HUES48 (cell line): ENCODE measurements at regions not wholly inside any gene's neighbourhood (a gene's known extent, or its start where the extent isn't known, plus 50 kb on each side); places are given as distances from the start of the nearest gene placed in this dataset.

Experiments
- H3K27ac ChIP-seq: one replicate; pipeline ENCODE4 v1.7.0; 2013; ENCODE audit warnings: low read depth, low read length, inconsistent platforms
- H3K27me3 ChIP-seq: 2 replicates; pipeline ENCODE4 v1.6.1; 2013; ENCODE audit warnings: mild to moderate bottlenecking, low read length; ENCODE audit not compliant: control insufficient read depth, insufficient read depth
- H3K36me3 ChIP-seq: 2 replicates; pipeline ENCODE4 v1.6.1; 2013; ENCODE audit warnings: low read length; ENCODE audit not compliant: control insufficient read depth, insufficient read depth
- H3K4me1 ChIP-seq: 2 replicates; pipeline ENCODE4 v1.6.1; 2013; ENCODE audit warnings: mild to moderate bottlenecking, low read length; ENCODE audit not compliant: control insufficient read depth, insufficient read depth
- H3K4me3 ChIP-seq: 2 replicates; pipeline ENCODE4 v1.5.1; 2013; ENCODE audit warnings: mild to moderate bottlenecking, low read depth, low read length
- H3K9ac ChIP-seq: 2 replicates; pipeline ENCODE4 v1.6.1; 2013; ENCODE audit warnings: mild to moderate bottlenecking, low read depth, low read length, moderate library complexity
- H3K9me3 ChIP-seq: 2 replicates; pipeline ENCODE4 v1.6.1; 2013; ENCODE audit warnings: low read length; ENCODE audit not compliant: control insufficient read depth, insufficient read depth

DNA sequence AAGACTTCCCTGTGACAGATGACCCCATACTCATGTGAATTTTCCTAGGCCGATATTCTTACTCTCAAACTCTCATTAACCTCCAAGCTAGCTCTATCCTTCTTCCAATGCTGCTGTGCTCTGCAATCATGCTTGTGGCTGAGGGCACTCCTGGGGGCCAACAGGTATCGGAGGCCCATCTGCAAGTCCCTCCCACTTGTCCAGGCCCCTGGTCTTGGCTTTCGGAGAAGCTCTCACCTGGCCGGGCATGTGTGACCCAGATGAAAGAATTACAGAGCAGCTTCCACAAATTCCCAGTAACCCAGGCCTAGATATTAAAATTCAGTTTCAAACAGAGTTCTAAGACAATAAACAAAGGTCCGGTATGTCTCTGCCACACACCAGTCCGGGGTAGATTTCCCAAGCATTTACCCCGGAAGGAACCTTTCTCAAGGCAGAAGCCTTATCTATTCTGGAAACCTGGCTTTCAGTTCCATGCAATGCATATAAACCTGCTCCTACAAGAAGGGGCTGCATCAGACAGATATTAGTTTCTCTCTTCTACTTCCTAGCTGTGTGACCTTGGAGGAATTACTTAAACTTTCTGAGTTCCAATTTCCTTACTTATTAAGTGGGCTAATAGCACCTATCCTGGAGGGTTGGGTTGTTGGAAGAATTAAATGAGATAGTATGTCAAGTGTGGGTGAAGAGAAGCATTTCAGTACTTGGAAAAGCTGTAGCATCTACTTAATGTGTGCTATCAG lies 270.8 kb downstream of the PTTG2 start:
- H3K9ac ChIP-seq, result no peak overlapping the region
- H3K36me3 ChIP-seq, result no peaks in the 10 kb centered on the region
- H3K4me3 ChIP-seq, result no peak overlapping the region
- H3K9me3 ChIP-seq, result no peaks in the 10 kb centered on the region
- H3K27me3 ChIP-seq, result no peaks in the 10 kb centered on the region
- H3K4me1 ChIP-seq, result no peaks in the 10 kb centered on the region
- H3K27ac ChIP-seq, result no peak overlapping the region

DNA sequence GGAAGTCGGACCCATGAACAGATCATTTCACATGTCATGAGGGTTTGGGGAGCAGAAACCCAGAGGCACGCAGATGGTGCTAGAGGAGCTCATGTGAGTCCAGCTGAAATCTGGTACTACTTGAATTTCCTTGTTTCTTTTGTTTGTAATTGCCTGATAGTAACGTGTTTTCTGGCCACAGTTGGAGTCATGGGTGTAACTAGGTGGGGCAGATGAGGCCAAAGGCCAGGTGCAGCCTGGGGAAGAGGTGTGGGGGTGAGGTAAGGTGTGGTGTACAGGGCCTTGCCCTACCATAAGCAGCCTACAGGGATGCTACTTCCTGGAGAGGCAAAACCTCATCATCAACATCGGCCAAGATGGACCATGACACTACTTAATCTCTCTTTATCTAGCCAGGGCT lies 271.4 kb downstream of the PTTG2 start:
- no peak overlapping the region for H3K9ac ChIP-seq
- no peaks in the 10 kb centered on the region for H3K4me1 ChIP-seq
- H3K27ac ChIP-seq, result no peak overlapping the region
- no peaks in the 10 kb centered on the region for H3K27me3 ChIP-seq
- H3K9me3 ChIP-seq, result no peaks in the 10 kb centered on the region
- H3K4me3 ChIP-seq, result no peak overlapping the region
- H3K36me3 ChIP-seq, result no peaks in the 10 kb centered on the region

DNA sequence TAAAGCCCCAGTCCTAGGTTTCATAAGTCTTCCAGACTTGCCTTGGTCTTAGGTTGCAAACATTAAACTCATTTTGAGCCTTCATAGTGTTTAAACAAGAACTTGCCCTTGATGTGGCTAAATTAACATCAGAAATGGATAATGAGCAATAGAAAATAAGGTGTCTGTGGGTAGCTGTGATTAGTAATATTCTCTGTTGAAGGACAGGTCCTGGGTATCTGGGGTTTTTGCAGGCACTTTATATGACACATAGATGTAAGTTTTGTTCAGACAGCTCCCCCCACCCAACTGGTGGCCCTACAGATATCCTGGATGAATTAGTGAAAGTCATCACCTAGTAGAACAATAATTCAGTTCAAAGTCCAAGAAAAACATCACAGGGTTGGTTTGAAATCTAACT lies 272.5 kb downstream of the PTTG2 start:
- Histone ChIP-seq H3K27me3 (no peaks in the 10 kb centered on the region), H3K4me3 (no peak overlapping the region), H3K4me1 (no peaks in the 10 kb centered on the region)

DNA sequence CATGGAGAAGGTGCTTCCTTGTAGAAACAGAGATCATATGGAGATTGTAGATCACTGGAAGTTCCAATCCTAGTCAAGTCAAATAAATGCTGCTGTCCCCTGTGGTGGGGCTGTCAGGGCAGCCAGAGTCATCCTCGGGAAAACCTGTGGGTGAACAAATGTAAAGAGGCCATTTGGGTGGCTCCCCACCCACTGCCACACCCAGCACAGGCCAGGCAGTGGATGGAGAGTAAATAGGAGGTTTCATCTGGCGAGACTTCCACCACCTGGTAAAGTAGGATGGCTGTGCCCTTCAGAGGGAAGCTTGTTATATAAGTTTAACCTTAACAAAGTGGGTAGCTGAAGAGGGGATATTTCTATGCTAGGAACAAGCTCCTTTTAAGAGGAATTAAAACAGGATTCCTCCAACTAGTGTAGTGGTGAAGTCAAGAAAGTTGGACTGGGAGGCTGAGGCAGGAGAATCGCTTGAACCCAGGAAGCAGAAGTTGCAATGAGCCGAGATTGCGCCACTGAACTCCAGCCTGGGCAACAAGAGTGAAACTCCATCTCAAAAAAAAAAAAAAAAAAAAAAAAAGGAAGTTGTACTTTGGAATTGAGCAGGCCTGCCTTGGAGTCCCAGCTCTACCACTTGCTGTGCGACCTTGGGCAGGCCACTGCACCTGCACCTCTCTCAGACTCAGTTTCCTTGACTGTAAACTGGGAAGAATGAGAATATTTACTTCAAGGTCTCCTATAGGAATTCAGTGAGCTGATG lies 273.7 kb downstream of the PTTG2 start:
- no peaks in the 10 kb centered on the region for H3K4me1 ChIP-seq
- no peak overlapping the region for H3K27ac ChIP-seq
- H3K9ac ChIP-seq, result no peak overlapping the region
- no peaks in the 10 kb centered on the region for H3K36me3 ChIP-seq
- H3K4me3 ChIP-seq, result no peak overlapping the region
- no peaks in the 10 kb centered on the region for H3K27me3 ChIP-seq
- no peaks in the 10 kb centered on the region for H3K9me3 ChIP-seq

More for the DNA sequence above, 272.5 kb downstream of the PTTG2 start:
- Histone ChIP-seq H3K9me3 (no peaks in the 10 kb centered on the region), H3K27ac (no peak overlapping the region), H3K9ac (no peak overlapping the region), H3K36me3 (no peaks in the 10 kb centered on the region)

DNA sequence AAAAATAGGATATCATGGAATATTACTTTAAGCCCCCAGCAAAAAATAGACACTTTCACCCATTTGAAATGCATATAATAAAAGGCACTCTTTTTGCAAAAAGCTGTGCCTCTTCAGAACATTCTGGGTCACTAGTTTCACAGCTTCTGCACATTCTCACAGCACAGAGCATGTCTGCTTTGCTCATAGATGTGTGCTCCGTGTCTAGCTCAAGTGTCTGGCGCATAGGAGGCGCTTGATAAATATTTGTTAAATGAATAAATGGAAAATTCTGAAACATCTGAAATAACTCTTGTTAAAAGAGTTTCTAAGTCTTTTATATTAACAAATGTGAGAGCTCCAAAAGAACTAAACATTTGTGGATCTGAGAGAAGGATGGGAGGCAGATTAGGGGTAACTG lies 275.2 kb downstream of the PTTG2 start:
- Histone ChIP-seq H3K27me3 (no peaks in the 10 kb centered on the region), H3K36me3 (no peaks in the 10 kb centered on the region), H3K9ac (no peak overlapping the region), H3K4me3 (no peak overlapping the region), H3K9me3 (no peaks in the 10 kb centered on the region), H3K27ac (no peak overlapping the region), H3K4me1 (no peaks in the 10 kb centered on the region)

DNA sequence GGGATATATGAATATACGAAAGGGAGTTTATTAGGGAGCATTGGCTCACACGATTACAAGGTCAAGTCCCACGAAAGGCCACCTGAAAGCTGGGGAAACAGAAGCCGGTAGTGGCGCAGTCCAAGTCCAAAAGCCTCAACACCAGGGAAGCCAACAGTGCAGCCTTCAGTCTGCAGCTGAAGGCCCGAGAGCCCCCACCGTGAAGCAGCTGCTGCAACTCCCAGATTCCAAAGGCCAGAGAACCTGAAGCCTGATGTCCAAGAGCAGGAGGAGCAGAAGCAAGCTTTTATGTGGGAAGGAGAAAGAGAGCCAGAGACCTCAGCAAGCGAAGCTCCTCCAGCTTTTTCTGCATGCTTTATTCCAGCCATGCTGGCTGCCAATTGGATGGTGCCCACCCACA lies 275.8 kb downstream of the PTTG2 start:
- no peaks in the 10 kb centered on the region for H3K27me3 ChIP-seq

DNA sequence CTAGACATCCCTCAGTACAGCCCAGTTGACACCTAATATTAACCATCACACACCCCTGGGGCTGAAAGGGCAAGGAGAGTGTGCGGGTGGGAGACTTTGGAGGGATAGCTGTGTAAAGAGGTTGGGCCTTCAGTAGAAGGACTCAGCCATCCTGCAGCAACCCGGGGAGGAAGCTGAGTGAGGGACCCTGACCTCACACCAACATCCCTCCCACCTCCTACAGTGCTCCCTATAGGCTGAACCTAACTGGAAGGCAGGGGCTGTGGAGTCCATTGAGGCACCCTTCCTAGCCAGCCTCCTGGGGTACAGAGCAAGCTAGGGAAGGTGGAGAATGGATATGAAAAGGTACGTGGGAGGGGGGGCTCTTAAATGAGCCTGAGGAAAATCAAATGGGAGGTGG lies 276.3 kb downstream of the PTTG2 start:
- H3K4me3 ChIP-seq, result no peak overlapping the region

More for the DNA sequence above, 275.8 kb downstream of the PTTG2 start:
- no peak overlapping the region for H3K9ac ChIP-seq
- H3K36me3 ChIP-seq, result no peaks in the 10 kb centered on the region
- H3K4me1 ChIP-seq, result no peaks in the 10 kb centered on the region
- no peaks in the 10 kb centered on the region for H3K9me3 ChIP-seq
- H3K4me3 ChIP-seq, result no peak overlapping the region
- H3K27ac ChIP-seq, result no peak overlapping the region

DNA sequence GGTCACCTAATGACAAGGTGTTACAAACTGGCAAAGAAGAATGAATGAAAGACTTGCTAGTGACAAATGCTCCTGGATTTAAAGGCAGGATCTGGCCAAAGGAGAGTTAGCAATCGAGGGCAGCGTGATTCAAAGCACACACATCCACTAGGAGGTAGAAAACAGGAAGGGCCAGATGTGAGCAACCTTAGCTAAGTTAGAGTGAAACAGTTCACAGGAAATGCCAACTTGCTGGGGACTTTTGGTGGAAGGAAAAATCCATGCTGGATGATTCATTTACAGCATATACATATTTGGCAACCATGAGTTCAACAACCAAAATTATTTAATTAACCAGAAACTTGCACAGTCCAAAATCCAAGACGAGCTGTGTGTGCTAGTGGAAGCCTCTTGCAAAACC lies 276.9 kb downstream of the PTTG2 start:
- Histone ChIP-seq H3K27me3 (no peaks in the 10 kb centered on the region), H3K9ac (no peak overlapping the region), H3K4me3 (no peak overlapping the region), H3K4me1 (no peaks in the 10 kb centered on the region), H3K27ac (no peak overlapping the region), H3K9me3 (no peaks in the 10 kb centered on the region), H3K36me3 (no peaks in the 10 kb centered on the region)

More for the DNA sequence above, 276.3 kb downstream of the PTTG2 start:
- no peaks in the 10 kb centered on the region for H3K36me3 ChIP-seq
- H3K27me3 ChIP-seq, result no peaks in the 10 kb centered on the region
- no peaks in the 10 kb centered on the region for H3K9me3 ChIP-seq
- H3K9ac ChIP-seq, result no peak overlapping the region
- H3K27ac ChIP-seq, result no peak overlapping the region
- no peaks in the 10 kb centered on the region for H3K4me1 ChIP-seq

DNA sequence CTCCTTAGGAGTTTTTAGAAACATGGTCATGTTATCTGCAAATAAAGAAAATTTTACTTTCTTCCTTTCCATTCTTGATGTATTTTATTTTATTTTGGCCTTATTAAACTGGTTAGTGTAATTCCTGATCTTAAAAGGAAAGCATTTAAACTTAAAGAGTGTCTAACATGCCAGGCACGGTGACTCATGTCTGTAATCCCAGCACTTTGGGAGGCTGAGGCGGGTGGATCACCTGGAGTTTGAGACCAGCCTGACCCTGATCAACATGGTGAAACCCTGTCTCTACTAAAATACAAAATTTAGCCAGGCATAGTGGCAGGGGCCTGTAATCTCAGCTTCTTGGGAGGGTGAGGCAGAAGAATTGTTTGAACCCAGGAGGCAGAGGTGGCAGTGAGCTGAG lies 281.3 kb downstream of the PTTG2 start:
- no peaks in the 10 kb centered on the region for H3K27me3 ChIP-seq
- H3K27ac ChIP-seq, result no peak overlapping the region
- H3K9me3 ChIP-seq, result no peaks in the 10 kb centered on the region
- no peak overlapping the region for H3K9ac ChIP-seq
- no peak overlapping the region for H3K4me3 ChIP-seq
- no peaks in the 10 kb centered on the region for H3K36me3 ChIP-seq
- no peaks in the 10 kb centered on the region for H3K4me1 ChIP-seq

DNA sequence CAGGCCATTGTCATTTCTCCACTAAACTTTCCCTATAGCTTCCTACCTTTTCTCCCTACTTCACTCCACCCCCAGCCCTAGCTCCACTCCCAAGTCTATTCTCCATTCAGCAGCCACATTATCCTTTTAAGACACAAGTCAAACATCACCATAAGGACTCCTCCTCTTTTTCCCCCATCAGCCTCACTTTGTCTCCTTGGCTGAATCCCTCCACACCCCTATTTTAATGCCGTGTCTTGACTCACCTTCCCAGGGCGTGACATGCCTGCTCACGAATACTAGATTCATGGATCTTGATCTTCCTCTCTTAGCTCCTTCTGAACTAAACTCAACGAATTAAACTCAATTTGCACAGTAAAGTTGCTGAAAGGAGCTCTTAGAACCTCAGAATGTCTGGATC lies 281.9 kb downstream of the PTTG2 start:
- H3K27ac ChIP-seq, result no peak overlapping the region
- H3K4me3 ChIP-seq, result no peak overlapping the region
- H3K4me1 ChIP-seq, result no peaks in the 10 kb centered on the region
- H3K9me3 ChIP-seq, result no peaks in the 10 kb centered on the region
- H3K36me3 ChIP-seq, result no peaks in the 10 kb centered on the region
- H3K9ac ChIP-seq, result no peak overlapping the region
- no peaks in the 10 kb centered on the region for H3K27me3 ChIP-seq

DNA sequence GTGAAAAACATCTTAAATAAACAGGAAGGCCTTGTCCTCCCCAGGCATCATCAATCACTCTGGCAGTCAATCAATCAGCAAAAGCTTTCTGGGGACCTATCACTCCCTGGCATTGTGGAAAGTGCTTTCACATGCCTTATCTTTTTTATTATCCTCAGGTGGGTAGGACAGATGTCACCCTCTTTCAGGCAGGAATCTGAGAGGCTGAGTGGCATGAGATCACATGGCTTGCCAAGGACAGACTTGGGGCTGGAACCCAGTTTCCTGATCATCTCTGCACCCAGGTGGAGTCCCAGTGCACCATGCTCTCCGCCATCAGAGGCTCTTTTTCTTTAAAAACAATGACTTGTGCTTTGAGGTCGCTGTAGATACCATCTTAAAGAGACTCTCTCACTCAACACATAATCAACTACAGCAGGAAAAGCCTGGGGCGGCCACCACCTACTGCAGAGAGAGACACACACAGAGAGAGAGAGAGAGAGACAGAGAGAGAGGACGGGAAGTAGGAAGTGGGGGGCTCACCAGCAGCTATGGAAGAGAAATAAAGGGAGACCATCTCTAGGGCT lies 282.7 kb downstream of the PTTG2 start:
- H3K4me3 ChIP-seq, result no peak overlapping the region
- H3K9me3 ChIP-seq, result no peaks in the 10 kb centered on the region
- no peaks in the 10 kb centered on the region for H3K27me3 ChIP-seq
- H3K27ac ChIP-seq, result no peak overlapping the region
- H3K4me1 ChIP-seq, result no peaks in the 10 kb centered on the region
- no peaks in the 10 kb centered on the region for H3K36me3 ChIP-seq
- H3K9ac ChIP-seq, result no peak overlapping the region
